ENCODE measurements at regions not wholly inside any gene's neighbourhood (a gene's known extent, or its start where the extent isn't known, plus 50 kb on each side); places are given as distances from the start of the nearest gene placed in this dataset.

DNA sequence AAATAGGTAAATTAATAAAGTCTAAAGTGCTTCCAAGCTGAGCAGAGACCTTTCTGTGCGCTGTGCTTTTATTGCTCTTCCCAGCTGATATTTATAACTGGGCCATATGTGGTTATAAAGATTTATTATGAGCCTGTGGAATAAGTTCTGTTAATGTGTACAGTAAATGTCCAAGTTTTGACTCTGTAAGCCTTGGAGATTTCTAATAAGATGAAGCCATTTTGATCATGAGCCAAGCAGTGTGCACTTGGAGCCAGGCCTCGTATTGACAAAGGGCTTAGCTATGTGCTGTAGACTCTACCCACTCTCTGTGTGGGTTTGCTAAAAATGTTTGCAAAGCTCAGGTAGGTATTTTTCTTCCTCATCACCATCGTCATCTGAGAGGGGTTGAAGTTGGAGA, 361.1 kb downstream of the FOXA2 start:
- TF ChIP-seq POLR2A (IDR thresholded peaks at IDR 0.05) (no peak), EP300 (IDR thresholded peaks at IDR 0.05) (no peak)
- TF ChIP-seq, protein P1, sequence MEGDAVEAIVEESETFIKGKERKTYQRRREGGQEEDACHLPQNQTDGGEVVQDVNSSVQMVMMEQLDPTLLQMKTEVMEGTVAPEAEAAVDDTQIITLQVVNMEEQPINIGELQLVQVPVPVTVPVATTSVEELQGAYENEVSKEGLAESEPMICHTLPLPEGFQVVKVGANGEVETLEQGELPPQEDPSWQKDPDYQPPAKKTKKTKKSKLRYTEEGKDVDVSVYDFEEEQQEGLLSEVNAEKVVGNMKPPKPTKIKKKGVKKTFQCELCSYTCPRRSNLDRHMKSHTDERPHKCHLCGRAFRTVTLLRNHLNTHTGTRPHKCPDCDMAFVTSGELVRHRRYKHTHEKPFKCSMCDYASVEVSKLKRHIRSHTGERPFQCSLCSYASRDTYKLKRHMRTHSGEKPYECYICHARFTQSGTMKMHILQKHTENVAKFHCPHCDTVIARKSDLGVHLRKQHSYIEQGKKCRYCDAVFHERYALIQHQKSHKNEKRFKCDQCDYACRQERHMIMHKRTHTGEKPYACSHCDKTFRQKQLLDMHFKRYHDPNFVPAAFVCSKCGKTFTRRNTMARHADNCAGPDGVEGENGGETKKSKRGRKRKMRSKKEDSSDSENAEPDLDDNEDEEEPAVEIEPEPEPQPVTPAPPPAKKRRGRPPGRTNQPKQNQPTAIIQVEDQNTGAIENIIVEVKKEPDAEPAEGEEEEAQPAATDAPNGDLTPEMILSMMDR (IDR thresholded peaks at IDR 0.05) = no peak
- H3K27ac ChIP-seq = no peak overlapping the region
- no peaks in the 10 kb centered on the region for H3K9me3 ChIP-seq
- no peak for DNase-seq (ENCODE audit: low spot score in 2 of 2)
- no peaks in the 10 kb centered on the region for H3K36me3 ChIP-seq
- no peaks in the 10 kb centered on the region for H3K4me1 ChIP-seq
- H3K27me3 ChIP-seq = no peaks in the 10 kb centered on the region
- no peak overlapping the region for H3K4me3 ChIP-seq
- 63 to 69% methylated on average over 3 of the region's 3 CpGs for WGBS, 2 donors

DNA sequence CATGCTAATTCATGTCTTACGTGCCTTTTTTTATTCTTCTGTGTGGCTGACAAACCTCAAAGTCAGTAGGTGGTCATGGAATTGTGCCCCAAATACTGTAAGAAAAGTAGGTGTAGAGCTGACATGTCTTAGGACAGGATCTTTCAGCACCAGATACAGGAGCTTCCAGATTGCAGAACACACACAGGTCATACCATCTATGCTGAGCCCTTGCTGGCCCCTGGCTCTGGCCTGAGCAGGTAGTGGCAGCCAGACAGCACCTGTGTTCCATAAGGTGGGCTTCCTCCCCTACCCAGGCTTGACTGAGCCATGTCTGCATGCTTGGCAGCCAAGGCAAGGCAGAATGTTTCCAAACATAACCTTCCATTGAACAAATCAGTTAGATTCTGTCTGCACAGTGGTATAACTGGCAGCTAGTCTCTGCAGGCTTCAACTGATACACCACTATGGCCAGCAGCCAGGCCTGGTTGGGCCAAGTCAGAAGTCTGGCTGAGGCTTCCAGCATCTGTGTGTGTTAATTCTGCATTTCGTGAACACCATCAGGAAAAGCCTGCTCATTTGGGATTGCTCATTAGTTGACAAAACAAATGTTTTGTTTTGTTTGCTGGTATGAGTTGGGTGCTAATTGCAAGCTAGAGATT, 366.5 kb downstream of the FOXA2 start:
- Histone ChIP-seq H3K4me3 (no peak overlapping the region), H3K36me3 (no peaks in the 10 kb centered on the region), H3K4me1 (no peaks in the 10 kb centered on the region), H3K27ac (no peak overlapping the region), H3K27me3 (no peaks in the 10 kb centered on the region), H3K9me3 (no peaks in the 10 kb centered on the region)
- no peak for TF ChIP-seq EP300 (IDR thresholded peaks at IDR 0.05)
- TF ChIP-seq, protein P1 (IDR thresholded peaks at IDR 0.05) = no peak
- no peak for TF ChIP-seq POLR2A (IDR thresholded peaks at IDR 0.05)
- no peak for DNase-seq (ENCODE audit: low spot score in 2 of 2)
- WGBS, 2 donors = 65 to 69% methylated on average over 2 of the region's 2 CpGs

DNA sequence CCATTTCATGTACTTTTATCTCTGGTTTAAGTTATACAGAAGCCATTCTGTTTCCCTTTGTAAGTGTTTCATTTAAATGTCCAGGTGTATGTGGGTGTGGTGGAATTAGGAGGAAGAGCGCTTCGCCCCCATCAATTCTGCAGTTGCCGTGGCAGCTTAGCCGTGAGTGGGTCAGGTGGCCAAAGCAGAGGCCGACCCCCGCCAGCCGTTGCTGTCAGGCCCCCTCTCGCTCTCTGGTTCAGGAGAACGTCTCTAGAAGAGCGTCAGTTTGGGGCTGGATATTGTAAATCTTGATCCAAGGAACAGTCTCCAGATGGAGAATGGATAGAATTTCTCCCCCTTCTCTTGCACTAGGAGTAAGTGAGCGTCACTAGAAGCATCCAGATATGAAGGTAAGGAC, 367.4 kb downstream of the FOXA2 start:
- Histone ChIP-seq H3K9me3 (no peaks in the 10 kb centered on the region), H3K4me3 (no peak overlapping the region), H3K27me3 (no peaks in the 10 kb centered on the region), H3K27ac (no peak overlapping the region), H3K36me3 (no peaks in the 10 kb centered on the region), H3K4me1 (no peaks in the 10 kb centered on the region)
- no peak for DNase-seq (ENCODE audit: low spot score in 2 of 2)
- TF ChIP-seq POLR2A (IDR thresholded peaks at IDR 0.05) (no peak), EP300 (IDR thresholded peaks at IDR 0.05) (no peak)
- TF ChIP-seq, protein P1 (IDR thresholded peaks at IDR 0.05) = no peak
- 71 to 72% methylated on average over 11 of the region's 11 CpGs for WGBS, 2 donors

DNA sequence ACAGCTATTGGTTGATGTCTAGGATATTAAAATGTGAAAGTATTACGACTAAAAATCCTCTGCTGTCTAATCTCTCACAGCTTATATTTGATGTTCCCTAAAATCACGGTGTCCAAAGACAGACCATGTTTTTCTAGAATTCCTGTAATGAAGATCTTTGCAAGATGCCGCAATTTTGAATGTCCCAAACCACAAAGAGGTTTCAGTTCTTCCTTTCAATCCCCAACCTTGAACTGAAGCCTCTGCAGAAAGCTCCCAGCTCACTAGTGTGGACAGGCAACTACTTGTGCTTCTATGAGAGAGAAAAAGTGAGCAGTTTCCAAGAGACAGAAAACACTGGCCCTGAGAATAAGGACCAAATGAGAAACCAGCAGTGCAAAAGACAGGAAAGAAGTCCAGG, 370.1 kb downstream of the FOXA2 start:
- Histone ChIP-seq H3K36me3 (no peaks in the 10 kb centered on the region), H3K9me3 (peaks cover 0 to 4% (median 0%) of the 10 kb centered on the region in 4 donors), H3K4me1 (no peaks in the 10 kb centered on the region), H3K27me3 (no peaks in the 10 kb centered on the region), H3K4me3 (no peak overlapping the region), H3K27ac (no peak overlapping the region)
- TF ChIP-seq EP300 (IDR thresholded peaks at IDR 0.05) (no peak), POLR2A (IDR thresholded peaks at IDR 0.05) (no peak)
- TF ChIP-seq, protein P1 (IDR thresholded peaks at IDR 0.05) = no peak
- 67 to 74% methylated on average over 3 of the region's 3 CpGs for WGBS, 2 donors
- no peak for DNase-seq (ENCODE audit: low spot score in 2 of 2)

DNA sequence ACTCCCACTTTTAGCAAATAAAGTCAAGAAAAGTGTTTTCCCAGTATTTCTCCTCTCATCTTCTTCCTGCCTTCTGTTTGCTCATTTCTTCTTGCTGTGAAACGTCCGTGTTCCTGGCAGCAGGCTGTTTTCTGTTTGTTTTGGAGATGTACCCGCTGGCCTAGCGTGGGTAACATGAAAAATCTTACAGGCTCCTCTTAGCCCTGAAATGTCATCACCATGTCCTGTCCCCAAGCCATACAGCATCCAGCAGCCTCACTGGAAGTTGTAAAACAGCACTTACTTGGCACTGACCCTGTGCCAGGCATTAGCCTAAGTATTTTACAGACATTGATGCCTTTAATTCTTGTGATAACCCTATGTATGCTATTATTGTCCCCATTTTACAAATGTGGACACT, 371.1 kb downstream of the FOXA2 start:
- no peak overlapping the region for H3K27ac ChIP-seq
- H3K9me3 ChIP-seq = peaks cover 0 to 5% (median 0%) of the 10 kb centered on the region in 4 donors
- no peak overlapping the region for H3K4me3 ChIP-seq
- TF ChIP-seq EP300 (IDR thresholded peaks at IDR 0.05) = no peak
- TF ChIP-seq, protein P1 (IDR thresholded peaks at IDR 0.05) = no peak
- no peaks in the 10 kb centered on the region for H3K4me1 ChIP-seq
- no peak for DNase-seq (ENCODE audit: low spot score in 2 of 2)
- 65 to 69% methylated on average over 4 of the region's 4 CpGs for WGBS, 2 donors
- no peaks in the 10 kb centered on the region for H3K36me3 ChIP-seq
- H3K27me3 ChIP-seq = no peaks in the 10 kb centered on the region
